ENCODE measurements at regions not wholly inside any gene's neighbourhood (a gene's known extent, or its start where the extent isn't known, plus 50 kb on each side); places are given as distances from the start of the nearest gene placed in this dataset.
"Not testable (repeated sequence)": the region's sequence is repeated elsewhere in the genome, so short reads cannot be mapped to it uniquely, and the experiment has no call there.

DNA sequence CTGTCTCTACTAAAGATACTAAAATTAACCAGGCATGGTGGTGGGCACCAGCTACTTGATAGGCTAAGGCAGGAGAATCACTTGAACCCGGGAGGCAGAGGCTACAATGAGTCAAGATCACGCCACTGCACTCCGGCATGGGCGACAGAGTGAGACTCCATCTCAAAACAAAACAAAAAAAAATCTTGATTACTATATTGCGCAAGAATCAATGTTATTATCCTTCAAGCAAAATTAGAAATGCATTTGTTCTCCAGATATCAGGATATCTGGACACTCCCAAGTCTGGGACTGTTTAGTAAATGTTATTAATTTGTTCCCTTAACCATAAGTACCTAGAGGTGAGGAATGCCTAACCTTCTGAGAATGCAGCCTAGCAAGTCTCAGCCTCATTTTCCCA is 992.2 kb upstream of the PCDH20 start:
- H3K9me3 ChIP-seq, result no peaks in the 10 kb centered on the region
- ATAC-seq, result no peak
- intact Hi-C loops (cut with DNase I), result no loop called here

DNA sequence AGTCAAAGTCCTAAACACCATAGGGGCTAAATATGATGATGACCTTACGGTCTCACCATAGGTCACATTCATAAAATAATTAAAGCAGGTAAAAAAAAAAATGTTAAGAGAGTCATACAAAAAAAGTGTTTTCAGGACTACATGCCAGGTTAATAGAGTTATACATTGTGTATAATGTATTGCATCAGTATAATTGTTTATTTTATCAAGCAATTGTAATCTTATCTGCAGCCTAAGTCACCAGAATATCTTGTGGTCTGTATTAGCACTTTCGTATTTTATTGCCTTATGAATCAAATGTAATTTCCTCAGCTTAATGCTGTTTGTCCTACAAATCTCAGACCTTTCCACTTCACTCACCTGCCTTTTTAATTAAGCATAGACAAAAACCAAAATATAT is 972.9 kb upstream of the PCDH20 start:
- H3K4me3 ChIP-seq, result no peak overlapping the region
- H3K27me3 ChIP-seq (ENCODE audit: low read depth), result no peaks in the 10 kb centered on the region
- H3K4me1 ChIP-seq, result no peaks in the 10 kb centered on the region
- TF ChIP-seq, protein P1, sequence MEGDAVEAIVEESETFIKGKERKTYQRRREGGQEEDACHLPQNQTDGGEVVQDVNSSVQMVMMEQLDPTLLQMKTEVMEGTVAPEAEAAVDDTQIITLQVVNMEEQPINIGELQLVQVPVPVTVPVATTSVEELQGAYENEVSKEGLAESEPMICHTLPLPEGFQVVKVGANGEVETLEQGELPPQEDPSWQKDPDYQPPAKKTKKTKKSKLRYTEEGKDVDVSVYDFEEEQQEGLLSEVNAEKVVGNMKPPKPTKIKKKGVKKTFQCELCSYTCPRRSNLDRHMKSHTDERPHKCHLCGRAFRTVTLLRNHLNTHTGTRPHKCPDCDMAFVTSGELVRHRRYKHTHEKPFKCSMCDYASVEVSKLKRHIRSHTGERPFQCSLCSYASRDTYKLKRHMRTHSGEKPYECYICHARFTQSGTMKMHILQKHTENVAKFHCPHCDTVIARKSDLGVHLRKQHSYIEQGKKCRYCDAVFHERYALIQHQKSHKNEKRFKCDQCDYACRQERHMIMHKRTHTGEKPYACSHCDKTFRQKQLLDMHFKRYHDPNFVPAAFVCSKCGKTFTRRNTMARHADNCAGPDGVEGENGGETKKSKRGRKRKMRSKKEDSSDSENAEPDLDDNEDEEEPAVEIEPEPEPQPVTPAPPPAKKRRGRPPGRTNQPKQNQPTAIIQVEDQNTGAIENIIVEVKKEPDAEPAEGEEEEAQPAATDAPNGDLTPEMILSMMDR (IDR thresholded peaks at IDR 0.05), result no peak
- intact Hi-C loops (cut with DNase I), result no loop called here
- no peak for ATAC-seq
- H3K36me3 ChIP-seq, result no peaks in the 10 kb centered on the region
- no peak for DNase-seq
- H3K27ac ChIP-seq, result no peak overlapping the region
- no peaks in the 10 kb centered on the region for H3K9me3 ChIP-seq

More for the DNA sequence above, 992.2 kb upstream of the PCDH20 start:
- DNase-seq, result no peak
- H3K4me3 ChIP-seq, result no peak overlapping the region
- H3K36me3 ChIP-seq, result no peaks in the 10 kb centered on the region
- no peaks in the 10 kb centered on the region for H3K27me3 ChIP-seq (ENCODE audit: low read depth)
- no peak overlapping the region for H3K27ac ChIP-seq
- H3K4me1 ChIP-seq, result no peaks in the 10 kb centered on the region
- TF ChIP-seq, protein P1 (IDR thresholded peaks at IDR 0.05), result no peak

DNA sequence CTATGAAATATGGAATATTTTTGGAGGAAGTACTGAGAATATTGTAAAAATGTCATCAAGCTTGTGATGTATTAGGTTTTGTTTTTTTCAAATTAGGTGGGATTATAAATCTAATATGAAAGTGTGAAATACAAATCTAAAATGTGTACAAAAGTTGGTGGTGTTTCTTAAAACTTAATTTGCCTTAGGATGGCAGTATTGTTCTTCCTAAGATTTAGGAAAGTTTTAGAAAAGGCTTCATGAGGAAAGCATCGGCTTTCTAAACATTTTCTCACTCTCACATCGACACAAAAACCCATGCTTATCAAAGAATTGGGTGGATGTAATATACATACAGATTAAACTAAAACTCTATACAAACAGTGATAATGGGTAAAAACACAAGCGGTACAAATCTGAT is 972.0 kb upstream of the PCDH20 start:
- no peak for ATAC-seq

DNA sequence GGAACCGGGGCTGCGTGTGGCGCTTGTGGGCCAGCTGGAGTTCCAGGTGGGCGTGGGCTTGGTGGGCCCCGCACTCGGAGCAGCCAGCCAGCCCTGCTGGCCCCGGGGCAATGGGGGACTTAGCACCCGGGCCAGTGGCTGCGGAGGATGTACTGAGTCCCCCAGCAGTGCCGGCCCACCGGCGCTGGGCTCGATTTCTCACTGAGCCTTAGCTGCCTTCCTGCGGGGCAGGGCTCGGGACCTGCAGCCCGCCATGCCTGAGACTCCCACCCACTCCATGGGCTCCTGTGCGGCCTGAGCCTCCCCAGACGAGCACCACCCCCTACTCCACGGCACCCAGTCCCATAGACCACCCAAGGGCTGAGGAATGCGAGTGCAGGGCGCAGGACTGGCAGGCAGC is 963.6 kb upstream of the PCDH20 start:
- H3K9me3 ChIP-seq; ATAC-seq; H3K36me3 ChIP-seq; H3K27me3 ChIP-seq (ENCODE audit: low read depth); H3K4me3 ChIP-seq; intact Hi-C loops (cut with DNase I); H3K4me1 ChIP-seq; H3K27ac ChIP-seq; DNase-seq: not testable (repeated sequence)

More for the DNA sequence above, 972.0 kb upstream of the PCDH20 start:
- Histone ChIP-seq H3K9me3 (no peaks in the 10 kb centered on the region), H3K4me3 (no peak overlapping the region), H3K27me3 (ENCODE audit: low read depth) (no peaks in the 10 kb centered on the region), H3K36me3 (no peaks in the 10 kb centered on the region), H3K27ac (no peak overlapping the region), H3K4me1 (no peaks in the 10 kb centered on the region)
- TF ChIP-seq, protein P1 (IDR thresholded peaks at IDR 0.05), result no peak
- intact Hi-C loops (cut with DNase I), result no loop called here
- no peak for DNase-seq

DNA sequence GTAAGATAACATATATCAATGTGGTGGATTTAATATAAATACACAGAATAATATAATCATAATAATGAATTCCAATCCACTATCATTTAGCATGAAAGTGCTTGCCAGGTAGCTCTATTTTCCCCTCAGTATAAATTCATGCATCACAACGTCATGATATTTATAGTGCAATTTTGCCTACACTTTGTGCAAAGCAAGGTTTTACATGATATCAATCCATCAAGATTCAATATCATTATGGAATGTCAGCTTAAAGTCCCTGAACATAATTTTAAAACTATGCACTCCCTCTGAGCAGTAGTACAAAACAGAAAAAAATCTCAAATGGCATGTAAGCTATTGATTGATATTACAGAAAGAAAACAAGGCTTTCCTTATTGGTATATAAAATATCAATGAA is 962.2 kb upstream of the PCDH20 start:
- no peaks in the 10 kb centered on the region for H3K27me3 ChIP-seq (ENCODE audit: low read depth)
- no peaks in the 10 kb centered on the region for H3K4me1 ChIP-seq
- no peaks in the 10 kb centered on the region for H3K9me3 ChIP-seq
- DNase-seq, result no peak
- no peaks in the 10 kb centered on the region for H3K36me3 ChIP-seq
- no peak overlapping the region for H3K27ac ChIP-seq
- intact Hi-C loops (cut with DNase I), result no loop called here
- ATAC-seq, result no peak
- TF ChIP-seq, protein P1 (IDR thresholded peaks at IDR 0.05), result no peak
- H3K4me3 ChIP-seq, result no peak overlapping the region

DNA sequence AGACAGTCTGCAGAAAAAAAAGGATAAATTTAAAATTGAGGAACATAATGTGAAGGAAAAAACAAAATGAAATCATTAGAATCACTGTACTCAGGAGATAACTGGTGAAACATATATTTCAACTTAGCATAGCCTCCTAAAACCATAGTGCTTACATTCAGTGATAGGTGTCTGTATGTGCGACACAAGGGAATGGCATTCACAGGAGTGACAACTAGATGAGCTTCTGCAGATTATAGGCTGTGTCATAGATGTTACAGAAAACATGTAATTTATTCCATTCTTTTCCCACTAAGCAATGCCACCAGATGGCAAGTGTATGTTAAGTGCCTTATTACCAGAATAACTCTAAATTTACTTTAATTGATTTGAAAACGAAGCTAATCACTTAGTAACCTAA is 960.0 kb upstream of the PCDH20 start:
- intact Hi-C loops (cut with DNase I), result no loop called here
- Histone ChIP-seq H3K27me3 (ENCODE audit: low read depth) (no peaks in the 10 kb centered on the region), H3K4me1 (no peaks in the 10 kb centered on the region), H3K9me3 (no peaks in the 10 kb centered on the region), H3K4me3 (no peak overlapping the region), H3K36me3 (no peaks in the 10 kb centered on the region), H3K27ac (no peak overlapping the region)
- TF ChIP-seq, protein P1 (IDR thresholded peaks at IDR 0.05), result no peak
- DNase-seq, result no peak
- ATAC-seq, result no peak

Measured in lower lobe of right lung (tissue), 2 donors.